ENCODE measurements at regions not wholly inside any gene's neighbourhood (a gene's known extent, or its start where the extent isn't known, plus 50 kb on each side); places are given as distances from the start of the nearest gene placed in this dataset.

DNA sequence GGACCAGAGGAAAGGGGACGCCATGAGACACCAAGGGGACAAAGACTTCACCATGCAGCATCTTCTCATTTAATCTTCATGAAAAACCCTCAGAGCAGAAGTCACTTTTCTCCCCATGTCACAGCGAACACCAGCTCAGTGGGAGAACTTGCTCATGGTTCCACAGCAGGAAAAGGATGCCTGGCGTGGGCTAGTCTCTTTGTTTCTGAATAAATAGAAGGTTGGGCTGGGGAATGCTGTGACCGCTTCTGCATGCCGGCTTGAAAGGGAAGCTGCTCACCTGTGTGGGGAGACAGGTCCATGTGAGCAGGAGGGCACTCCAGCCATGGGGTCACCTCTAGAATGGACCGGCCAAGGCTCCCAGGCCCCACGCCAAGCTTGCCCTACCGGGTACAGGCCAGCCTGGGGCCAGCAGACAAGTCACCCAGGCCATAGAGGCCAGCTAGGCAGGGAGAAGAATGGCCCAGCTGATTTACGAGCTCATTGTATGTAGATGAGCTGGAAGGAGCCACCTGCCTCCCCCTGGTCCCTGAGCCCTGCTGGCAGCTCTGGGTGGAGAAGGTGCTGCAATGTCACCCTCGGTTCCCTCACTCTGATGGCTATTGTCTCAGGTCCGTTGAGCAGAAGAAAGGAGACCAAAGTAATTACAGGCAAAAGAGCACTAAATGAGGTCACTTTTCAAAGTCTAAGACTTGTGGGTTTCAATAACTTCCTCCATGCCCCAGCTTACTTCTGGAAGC, 82.0 kb upstream of the PDZD8 start:
- WGBS (ENCODE audit: low lambda C conversion rate) = 44% methylated on average over 9 of the region's 11 CpGs
- Histone ChIP-seq H3K4me1 (ENCODE audit: control insufficient read depth in 1 of 2, insufficient read depth in 2 of 2, low read depth in 1 of 2, low read length in 1 of 2) (no peaks in the 10 kb centered on the region; a peak in 1 of 4 replicates), H3K27ac (ENCODE audit: low read depth in 2 of 2, low read length in 1 of 2) (no peak overlapping the region)

DNA sequence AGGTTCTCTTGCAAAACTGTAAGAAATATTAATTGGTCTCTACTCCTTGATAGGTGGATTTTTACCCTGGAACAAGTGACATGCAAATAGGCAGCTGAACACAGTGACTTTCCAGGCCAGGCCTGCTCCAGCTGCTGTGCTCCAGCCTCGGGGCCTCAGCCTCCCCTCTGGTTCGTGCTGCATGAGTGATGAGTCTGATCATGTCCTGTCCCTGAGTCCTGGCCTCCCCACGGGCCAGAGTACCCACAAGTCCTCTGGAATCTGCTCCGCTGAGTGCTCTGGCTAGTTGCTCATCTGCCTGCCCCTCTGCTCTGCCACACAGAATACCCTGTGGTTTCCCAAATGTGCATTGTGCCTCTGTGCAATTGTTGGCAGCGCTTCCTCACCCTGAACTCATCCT, 80.1 kb upstream of the PDZD8 start:
- Histone ChIP-seq H3K27ac (ENCODE audit: low read depth in 2 of 2, low read length in 1 of 2) (no peak overlapping the region), H3K36me3 (replicated peaks in 1 of 2; ENCODE audit: control insufficient read depth in 1 of 2, insufficient read depth in 2 of 2, low read length in 1 of 2) (no peaks in the 10 kb centered on the region), H4K20me1 (ENCODE audit: insufficient read depth) (no peaks in the 10 kb centered on the region), H2AFZ (ENCODE audit: low read depth) (no peak overlapping the region), H3K9me2 (no peaks in the 10 kb centered on the region), H3K9me3 (no peaks in the 10 kb centered on the region), H3K9ac (no peak overlapping the region), H3K27me3 (ENCODE audit: insufficient read depth) (no peaks in the 10 kb centered on the region), H3K79me2 (ENCODE audit: insufficient read depth) (no peaks in the 10 kb centered on the region), H3K4me3 (ENCODE audit: low read depth in 2 of 2, low read length in 1 of 2) (no peak overlapping the region), H3K4me1 (ENCODE audit: control insufficient read depth in 1 of 2, insufficient read depth in 2 of 2, low read depth in 1 of 2, low read length in 1 of 2) (no peaks in the 10 kb centered on the region; a peak in 1 of 4 replicates), H3F3A (replicated peaks; ENCODE audit: insufficient read depth) (no peaks in the 10 kb centered on the region), H3K4me2 (no peak overlapping the region)
- POLR2A ChIA-PET = no interaction called here
- CTCF ChIA-PET = interaction anchor here (9.4 kb wide), 1 partner anchor 13 kb away, joined by 59 read pairs; no protein-coding TSS in a partner anchor
- no peak for DNase-seq
- WGBS (ENCODE audit: low lambda C conversion rate) = 21% methylated on average over 4 of the region's 5 CpGs
- TF ChIP-seq NFIC (IDR thresholded peaks at IDR 0.05; ENCODE audit: borderline replicate concordance) = no peak
- TF ChIP-seq, protein P1, sequence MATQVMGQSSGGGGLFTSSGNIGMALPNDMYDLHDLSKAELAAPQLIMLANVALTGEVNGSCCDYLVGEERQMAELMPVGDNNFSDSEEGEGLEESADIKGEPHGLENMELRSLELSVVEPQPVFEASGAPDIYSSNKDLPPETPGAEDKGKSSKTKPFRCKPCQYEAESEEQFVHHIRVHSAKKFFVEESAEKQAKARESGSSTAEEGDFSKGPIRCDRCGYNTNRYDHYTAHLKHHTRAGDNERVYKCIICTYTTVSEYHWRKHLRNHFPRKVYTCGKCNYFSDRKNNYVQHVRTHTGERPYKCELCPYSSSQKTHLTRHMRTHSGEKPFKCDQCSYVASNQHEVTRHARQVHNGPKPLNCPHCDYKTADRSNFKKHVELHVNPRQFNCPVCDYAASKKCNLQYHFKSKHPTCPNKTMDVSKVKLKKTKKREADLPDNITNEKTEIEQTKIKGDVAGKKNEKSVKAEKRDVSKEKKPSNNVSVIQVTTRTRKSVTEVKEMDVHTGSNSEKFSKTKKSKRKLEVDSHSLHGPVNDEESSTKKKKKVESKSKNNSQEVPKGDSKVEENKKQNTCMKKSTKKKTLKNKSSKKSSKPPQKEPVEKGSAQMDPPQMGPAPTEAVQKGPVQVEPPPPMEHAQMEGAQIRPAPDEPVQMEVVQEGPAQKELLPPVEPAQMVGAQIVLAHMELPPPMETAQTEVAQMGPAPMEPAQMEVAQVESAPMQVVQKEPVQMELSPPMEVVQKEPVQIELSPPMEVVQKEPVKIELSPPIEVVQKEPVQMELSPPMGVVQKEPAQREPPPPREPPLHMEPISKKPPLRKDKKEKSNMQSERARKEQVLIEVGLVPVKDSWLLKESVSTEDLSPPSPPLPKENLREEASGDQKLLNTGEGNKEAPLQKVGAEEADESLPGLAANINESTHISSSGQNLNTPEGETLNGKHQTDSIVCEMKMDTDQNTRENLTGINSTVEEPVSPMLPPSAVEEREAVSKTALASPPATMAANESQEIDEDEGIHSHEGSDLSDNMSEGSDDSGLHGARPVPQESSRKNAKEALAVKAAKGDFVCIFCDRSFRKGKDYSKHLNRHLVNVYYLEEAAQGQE (IDR thresholded peaks at IDR 0.05; ENCODE audit: low read depth, low read length) = no peak
- no peak for TF ChIP-seq CHD2 (IDR thresholded peaks at IDR 0.05; ENCODE audit: low read length, partially characterized antibody)
- no peak for TF ChIP-seq RAD21 (IDR thresholded peaks at IDR 0.05; ENCODE audit: low read length)
- TF ChIP-seq RCOR1 (IDR thresholded peaks at IDR 0.05; ENCODE audit: low read length) = no peak
- no peak for TF ChIP-seq NRF1 (IDR thresholded peaks at IDR 0.05; ENCODE audit: low read depth, low read length)
- TF ChIP-seq FOXJ3 (CRISPR knock-in tag; IDR thresholded peaks at IDR 0.05) = no peak
- TF ChIP-seq, protein P2, sequence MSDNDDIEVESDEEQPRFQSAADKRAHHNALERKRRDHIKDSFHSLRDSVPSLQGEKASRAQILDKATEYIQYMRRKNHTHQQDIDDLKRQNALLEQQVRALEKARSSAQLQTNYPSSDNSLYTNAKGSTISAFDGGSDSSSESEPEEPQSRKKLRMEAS (IDR thresholded peaks at IDR 0.05; ENCODE audit: low read depth) = no peak
- TF ChIP-seq MXI1 (IDR thresholded peaks at IDR 0.05; ENCODE audit: low read depth, low read length) = no peak
- no peak for TF ChIP-seq RXRA (IDR thresholded peaks at IDR 0.05; ENCODE audit: borderline replicate concordance, low read depth)
- no peak for TF ChIP-seq POLR2AphosphoS5 (IDR thresholded peaks at IDR 0.05; ENCODE audit: low read depth, low read length)

More for the DNA sequence above, 82.0 kb upstream of the PDZD8 start:
- ChIA-PET CTCF (interaction anchor here (1.7 to 9.4 kb wide), 2 partner anchors 11 to 15 kb away, joined by 5 to 59 read pairs; no protein-coding TSS in a partner anchor), POLR2A (no interaction called here)
- Histone ChIP-seq H3K36me3 (replicated peaks in 1 of 2; ENCODE audit: control insufficient read depth in 1 of 2, insufficient read depth in 2 of 2, low read length in 1 of 2) (no peaks in the 10 kb centered on the region), H3K9ac (no peak overlapping the region), H3K9me2 (no peaks in the 10 kb centered on the region), H3K79me2 (ENCODE audit: insufficient read depth) (no peaks in the 10 kb centered on the region), H2AFZ (ENCODE audit: low read depth) (no peak overlapping the region), H3K4me2 (no peak overlapping the region), H3F3A (replicated peaks; ENCODE audit: insufficient read depth) (no peaks in the 10 kb centered on the region), H3K9me3 (no peaks in the 10 kb centered on the region), H4K20me1 (ENCODE audit: insufficient read depth) (no peaks in the 10 kb centered on the region), H3K4me3 (ENCODE audit: low read depth in 2 of 2, low read length in 1 of 2) (no peak overlapping the region), H3K27me3 (ENCODE audit: insufficient read depth) (no peaks in the 10 kb centered on the region)
- DNase-seq = no peak
- TF ChIP-seq EP300 (IDR thresholded peaks at IDR 0.05; ENCODE audit: borderline replicate concordance in 1 of 2, low read depth in 1 of 2, low read length in 1 of 2) = no peak

All from SK-N-SH (cell line).